ENCODE measurements at regions not wholly inside any gene's neighbourhood (a gene's known extent, or its start where the extent isn't known, plus 50 kb on each side); places are given as distances from the start of the nearest gene placed in this dataset.

- DNase-seq (ENCODE audit: low read depth, low spot score): no peak
- no peak for TF ChIP-seq CTCF (IDR thresholded peaks at IDR 0.05; ENCODE audit: low read depth, low read length)
- no peak overlapping the region for H3K4me3 ChIP-seq (ENCODE audit: low read depth, low read length)
- in situ Hi-C loops (cut with HindIII; ENCODE audit: low sequenced_read_pairs): no loop called here
Observed at GRCh38 chr22:46062971-46063631, 86.1 kb upstream of the WNT7B start.

DNA sequence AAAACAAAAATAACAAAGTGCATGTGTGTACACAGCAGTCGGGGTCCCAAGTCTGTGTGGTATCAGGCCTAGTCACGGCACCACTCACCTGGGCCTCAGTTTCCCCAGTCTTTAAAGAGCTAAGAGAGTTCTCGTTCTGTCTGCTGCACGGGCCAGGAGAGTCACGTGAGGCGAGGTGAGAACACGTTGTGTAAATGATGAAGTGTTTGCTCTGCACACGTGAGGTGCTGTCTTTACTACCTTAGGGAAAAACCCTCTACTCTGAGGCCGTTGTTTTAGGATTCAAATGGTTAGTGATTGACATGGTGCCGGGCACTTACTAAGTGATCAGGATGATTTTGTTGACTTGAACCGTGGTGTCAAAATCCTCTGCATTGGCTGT lies 86.5 kb upstream of the PPARA start:
- H3K4me3 ChIP-seq (ENCODE audit: low read depth, low read length): no peak overlapping the region
- no peak for TF ChIP-seq CTCF (IDR thresholded peaks at IDR 0.05; ENCODE audit: low read depth, low read length)
- no peak for DNase-seq (ENCODE audit: low read depth, low spot score)

DNA sequence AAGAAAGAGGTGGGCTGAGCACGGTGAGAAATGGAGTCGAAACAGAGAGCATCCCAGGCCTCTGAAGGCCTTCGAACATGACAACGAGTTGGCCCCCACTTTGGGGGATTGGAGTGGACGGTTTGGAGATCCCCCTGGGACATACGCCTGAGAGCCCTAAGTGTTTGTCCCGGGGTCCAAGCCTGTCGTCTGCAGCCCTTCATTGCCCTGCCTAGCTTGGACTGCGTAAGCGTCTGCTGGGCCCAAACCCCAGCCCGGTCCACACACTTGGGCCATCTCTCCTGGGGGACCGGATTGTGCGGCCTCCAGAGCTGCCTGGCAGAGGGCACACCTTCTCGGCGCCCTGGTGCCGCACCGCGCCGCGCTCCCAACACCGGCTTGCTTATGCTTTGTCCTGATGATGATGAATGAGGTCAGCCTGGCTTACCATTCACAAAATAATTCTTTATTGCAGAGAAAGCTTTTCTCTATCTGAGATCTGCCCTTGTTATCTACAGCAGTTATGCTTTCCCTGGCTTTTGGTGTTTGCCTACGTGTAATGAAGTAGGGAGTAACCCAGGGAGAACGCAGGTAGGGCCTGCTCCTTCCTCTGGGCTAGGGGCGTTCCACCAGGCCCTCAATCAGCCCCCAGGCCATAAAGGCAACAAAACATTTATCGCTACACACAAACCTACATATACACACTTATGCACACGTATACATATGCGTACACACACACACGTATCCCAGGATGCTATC lies 85.9 kb upstream of the PPARA start:
- H3K4me3 ChIP-seq (ENCODE audit: low read depth, low read length): no peak overlapping the region
- in situ Hi-C loops (cut with HindIII; ENCODE audit: low sequenced_read_pairs): no loop called here
- TF ChIP-seq CTCF (IDR thresholded peaks at IDR 0.05; ENCODE audit: low read depth, low read length): no peak
- DNase-seq (ENCODE audit: low read depth, low spot score): no peak

More for the DNA sequence above, 86.5 kb upstream of the PPARA start:
- in situ Hi-C loops (cut with HindIII; ENCODE audit: low sequenced_read_pairs): no loop called here

DNA sequence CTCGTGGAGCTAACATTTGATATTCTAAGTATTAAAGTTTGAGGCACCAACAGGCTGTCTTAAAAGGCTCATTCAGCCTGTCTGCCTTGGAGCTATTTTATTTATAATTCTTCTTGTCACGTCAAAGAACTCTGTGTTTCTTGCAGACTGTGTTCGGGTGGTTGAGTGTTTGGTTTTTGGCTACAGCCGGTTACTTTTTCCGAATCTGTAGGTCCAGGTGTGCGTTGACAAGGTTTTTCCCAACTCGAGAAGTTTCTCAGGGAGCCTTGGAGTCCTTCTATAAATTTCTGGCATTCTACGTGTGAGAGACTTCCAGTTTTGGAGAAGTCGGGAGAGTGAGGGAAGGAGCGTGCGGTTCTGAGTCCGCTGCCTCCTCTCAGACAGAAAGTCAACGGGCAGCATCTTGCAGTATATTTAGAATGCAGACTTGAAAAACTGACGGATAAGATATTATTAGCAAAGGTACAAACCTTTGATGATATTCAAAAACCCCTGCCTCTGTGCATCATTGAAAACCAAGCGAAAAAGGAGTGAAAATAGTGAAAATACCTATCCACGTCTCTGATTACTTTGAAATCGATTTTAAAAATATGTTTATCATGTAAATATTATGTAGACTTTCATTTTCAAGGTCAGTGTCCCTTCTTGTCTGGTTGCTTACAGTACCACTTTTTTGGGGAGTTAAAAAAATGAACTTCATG lies 85.2 kb upstream of the PPARA start:
- TF ChIP-seq CTCF (IDR thresholded peaks at IDR 0.05; ENCODE audit: low read depth, low read length): no peak
- peak; percentile 54 for DNase-seq (ENCODE audit: low read depth, low spot score)
- H3K4me3 ChIP-seq (ENCODE audit: low read depth, low read length): no peak overlapping the region
- in situ Hi-C loops (cut with HindIII; ENCODE audit: low sequenced_read_pairs): no loop called here

DNA sequence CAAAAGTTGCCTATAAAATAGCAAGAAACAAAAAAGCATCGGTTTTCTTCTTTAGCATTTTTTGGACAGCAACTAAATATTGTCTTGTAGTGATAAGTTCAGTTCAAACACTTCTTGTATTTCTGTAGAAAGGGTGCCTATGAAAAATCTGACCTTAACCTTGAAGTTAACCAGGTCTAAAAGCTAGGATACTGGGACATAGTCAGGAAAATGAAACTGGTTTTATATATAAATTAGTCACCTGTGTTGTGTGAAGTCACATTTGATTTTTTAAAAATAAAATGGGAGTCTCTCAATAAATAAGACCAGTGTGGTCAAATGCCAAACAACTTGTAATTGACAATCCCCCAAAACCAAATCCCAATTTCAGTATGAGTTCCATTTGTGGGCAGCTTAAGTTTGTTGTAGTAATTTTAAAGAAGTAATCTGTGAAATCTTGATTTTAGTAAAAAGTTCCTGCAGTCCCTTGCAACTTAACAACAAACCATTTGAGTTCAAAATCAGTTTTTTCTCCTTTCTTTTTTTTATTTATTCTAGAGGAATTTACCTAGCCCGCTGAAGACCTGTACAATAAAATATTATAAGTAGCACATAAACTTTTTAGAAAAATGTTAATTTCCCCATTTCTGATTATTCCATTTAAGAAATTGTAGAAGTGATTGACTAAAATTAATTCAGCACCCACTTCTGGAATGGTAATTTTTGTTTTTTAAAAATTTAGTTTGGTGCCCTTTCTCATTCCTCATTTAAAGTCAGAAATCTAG lies 84.5 kb upstream of the PPARA start:
- in situ Hi-C loops (cut with HindIII; ENCODE audit: low sequenced_read_pairs): no loop called here
- no peak for TF ChIP-seq CTCF (IDR thresholded peaks at IDR 0.05; ENCODE audit: low read depth, low read length)
- DNase-seq (ENCODE audit: low read depth, low spot score): peak; percentile 39
- no peak overlapping the region for H3K4me3 ChIP-seq (ENCODE audit: low read depth, low read length)

GRCh38 chr22:46066691-46067090 lies 83.6 kb upstream of the PPARA start:
- no peak for TF ChIP-seq CTCF (IDR thresholded peaks at IDR 0.05; ENCODE audit: low read depth, low read length)
- H3K4me3 ChIP-seq (ENCODE audit: low read depth, low read length): no peak overlapping the region
- in situ Hi-C loops (cut with HindIII; ENCODE audit: low sequenced_read_pairs): no loop called here
- DNase-seq (ENCODE audit: low read depth, low spot score): peak; percentile 36
